GM12874 (cell line): ENCODE measurements at regions not wholly inside any gene's neighbourhood (a gene's known extent, or its start where the extent isn't known, plus 50 kb on each side); places are given as distances from the start of the nearest gene placed in this dataset.

Experiments
- CTCF ChIP-seq: IDR thresholded peaks from 2 replicates; pipeline ENCODE4 v1.5.1; 2011; ENCODE audit warnings: low read depth, mild to moderate bottlenecking, control low read depth, low read length, moderate library complexity; ENCODE audit not compliant: insufficient read depth

- no peak for TF ChIP-seq CTCF
These were observed 75.5 kb upstream of the TAF1B start for GRCh38 chr2:9767656-9768281.

- TF ChIP-seq CTCF = no peak
These were observed 74.9 kb upstream of the TAF1B start for GRCh38 chr2:9768388-9768787.

- TF ChIP-seq CTCF = no peak
These were observed 73.9 kb upstream of the TAF1B start for GRCh38 chr2:9769171-9770005.

- TF ChIP-seq CTCF = no peak
These were observed 73.3 kb upstream of the TAF1B start for GRCh38 chr2:9770006-9770307.

GRCh38 chr2:9770308-9771100 lies 72.8 kb upstream of the TAF1B start:
- peak; percentile 78 for TF ChIP-seq CTCF

GRCh38 chr2:9771101-9771449 lies 72.2 kb upstream of the TAF1B start:
- no peak for TF ChIP-seq CTCF

GRCh38 chr2:9771481-9772017 lies 71.7 kb upstream of the TAF1B start:
- no peak for TF ChIP-seq CTCF
